ENCODE measurements at regions not wholly inside any gene's neighbourhood (a gene's known extent, or its start where the extent isn't known, plus 50 kb on each side); places are given as distances from the start of the nearest gene placed in this dataset.

DNA sequence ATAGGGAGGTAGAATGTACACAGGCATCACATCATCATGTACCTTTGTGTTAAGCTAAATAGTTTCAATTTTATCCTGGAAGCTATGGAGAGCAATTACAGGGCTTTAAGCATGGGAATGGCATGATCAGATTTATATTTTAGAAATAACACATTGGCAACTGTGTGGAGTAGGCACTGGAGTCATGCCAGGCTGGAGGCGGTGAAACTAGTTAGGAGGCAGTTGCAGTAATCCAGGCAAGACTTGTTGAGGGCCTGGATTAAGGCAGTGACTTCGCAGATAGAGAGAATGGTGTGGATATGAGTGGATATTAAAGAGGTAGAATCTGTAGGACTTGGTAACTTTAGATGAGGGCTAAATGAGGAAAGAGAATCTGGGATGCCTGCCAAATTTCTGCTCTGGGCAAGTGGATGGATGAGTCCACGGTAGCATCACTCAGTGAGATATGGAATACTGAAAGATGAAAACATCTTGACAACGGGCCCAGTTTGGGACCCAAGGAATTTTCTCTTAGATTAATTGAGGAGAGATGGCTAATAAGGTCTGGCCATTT is 506.2 kb downstream of the FGF9 start:
- DNase-seq (ENCODE audit: low read depth, low spot score) = no peak

DNA sequence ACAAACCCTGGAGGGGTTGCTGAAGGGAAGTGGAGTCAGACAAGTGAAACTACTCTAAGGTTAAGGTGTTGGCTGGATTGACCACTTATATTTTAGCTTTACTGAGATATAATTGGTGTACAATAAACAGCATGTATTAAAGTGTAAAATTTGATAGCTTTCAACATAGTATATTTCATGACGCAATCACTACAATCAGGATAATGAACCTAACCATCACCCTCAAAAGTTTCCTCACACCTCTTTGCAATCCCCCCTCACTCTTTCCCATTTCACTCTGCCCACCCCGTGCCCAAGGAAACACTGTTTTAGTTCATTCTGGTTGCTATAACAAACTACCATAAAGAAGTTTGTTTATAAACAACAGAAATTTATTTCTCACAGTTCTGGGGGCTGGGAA is 508.0 kb downstream of the FGF9 start:
- no peak for DNase-seq (ENCODE audit: low read depth, low spot score)

DNA sequence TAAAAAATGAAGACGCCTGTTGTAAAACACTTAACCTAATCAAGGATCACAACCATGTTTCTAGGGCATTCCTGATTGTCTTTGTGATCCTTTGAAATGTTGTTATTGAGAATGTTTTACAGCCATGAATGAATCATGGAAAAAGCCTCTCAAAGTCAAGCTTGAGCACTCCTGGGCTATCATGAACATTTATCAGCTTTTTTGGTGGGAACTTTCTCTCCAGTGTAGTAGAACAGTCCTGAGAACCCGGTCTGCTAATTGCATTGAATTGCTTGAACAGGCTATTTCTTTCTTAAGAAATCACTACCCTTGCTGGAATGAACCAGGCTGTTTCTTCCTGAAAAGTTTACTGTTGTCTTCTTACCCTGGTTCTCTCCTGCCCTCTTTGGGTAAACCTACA is 516.5 kb downstream of the FGF9 start:
- no peak for DNase-seq (ENCODE audit: low read depth, low spot score)

DNA sequence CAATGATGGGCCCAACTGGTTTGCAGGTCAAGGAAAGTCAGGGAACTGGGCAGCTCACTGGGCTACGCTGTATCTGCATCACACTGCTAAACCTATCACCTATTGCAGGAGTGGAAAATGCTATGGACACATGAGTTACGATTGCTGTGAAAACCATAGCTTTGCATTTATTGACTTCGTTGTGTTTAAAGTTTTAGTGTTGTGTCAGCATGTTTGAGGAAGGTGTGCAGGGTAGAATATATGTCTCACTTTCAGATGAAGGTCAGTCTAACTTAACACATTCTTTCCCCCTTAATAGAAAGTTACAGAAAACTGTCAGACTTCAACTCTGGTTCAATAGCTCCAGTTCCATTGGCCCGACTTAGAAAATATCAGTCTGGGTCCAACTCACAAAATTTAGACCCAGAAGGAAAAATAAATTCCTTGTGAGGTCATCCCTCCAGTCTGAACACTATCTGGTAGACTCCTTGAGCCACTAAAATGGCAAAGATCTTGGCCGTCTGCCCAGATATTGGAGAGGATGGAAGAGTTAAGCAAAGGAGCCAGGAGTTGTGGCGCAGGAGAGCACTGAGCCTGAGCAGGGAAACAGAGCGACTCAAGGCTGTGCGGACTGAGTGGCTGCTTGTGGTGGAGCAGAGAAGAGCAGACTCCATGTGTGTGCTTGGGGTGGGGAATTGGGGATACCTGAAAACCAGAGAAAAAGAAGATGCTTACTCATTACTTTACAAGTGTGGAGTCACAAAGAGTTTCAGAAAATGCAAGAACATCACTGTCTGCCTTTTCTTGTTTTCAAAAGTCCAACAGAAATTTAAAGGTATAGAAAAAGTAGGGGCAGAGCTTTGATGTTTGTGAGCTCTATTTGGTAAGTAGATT is 518.5 kb downstream of the FGF9 start:
- DNase-seq (ENCODE audit: low read depth, low spot score) = no peak

DNA sequence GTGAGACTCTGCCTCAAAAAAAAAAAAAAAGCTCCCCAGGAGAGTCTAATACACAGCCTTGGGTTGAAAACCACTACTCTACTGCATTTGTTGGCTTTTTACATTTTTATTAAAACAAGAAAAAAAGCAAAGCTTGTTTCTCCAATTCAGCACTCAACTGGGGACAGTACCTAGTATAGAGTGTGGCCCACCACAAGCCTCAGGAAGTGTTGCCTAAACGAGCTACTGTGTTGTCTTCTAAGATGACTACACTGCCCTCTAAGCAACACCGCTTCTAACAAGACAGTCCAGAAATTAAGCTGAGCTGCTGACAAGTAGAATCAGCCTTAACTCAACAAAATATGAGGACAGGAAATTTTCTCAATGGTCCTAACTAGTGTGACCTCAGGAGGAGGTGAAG is 522.2 kb downstream of the FGF9 start:
- no peak for DNase-seq (ENCODE audit: low read depth, low spot score)

DNA sequence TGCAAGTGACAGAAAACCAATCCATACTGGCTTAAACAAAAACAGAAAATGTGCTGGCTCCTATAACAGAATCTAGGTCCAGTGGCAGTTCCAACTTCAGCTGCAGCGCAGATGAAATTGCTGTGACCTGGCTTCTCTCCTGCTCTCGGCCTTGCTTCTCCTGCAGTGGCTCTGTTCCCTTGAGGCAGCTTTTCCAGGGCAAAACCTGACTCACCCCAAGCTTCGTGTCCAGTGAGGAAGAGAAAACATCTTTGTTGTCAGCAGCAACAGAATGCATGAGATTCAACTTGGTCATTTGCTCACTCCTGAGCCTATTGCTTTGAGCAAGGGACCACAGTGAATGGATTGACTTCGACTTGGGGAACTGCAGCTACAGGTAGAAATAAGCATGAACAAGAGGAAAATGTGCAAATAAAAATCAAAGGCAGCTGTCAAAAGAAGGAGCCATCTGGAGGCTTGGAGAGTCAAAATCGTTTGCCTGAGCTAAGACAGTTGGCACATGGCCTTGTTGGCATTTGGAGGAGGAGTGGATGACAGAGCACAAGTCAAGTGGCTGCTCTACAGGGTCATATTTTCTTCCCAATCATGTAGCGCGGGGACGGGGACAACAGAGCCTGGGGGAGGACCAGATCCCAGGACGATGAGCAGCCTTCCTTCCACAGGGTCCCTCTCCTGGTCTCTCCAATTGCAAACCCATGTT is 523.4 kb downstream of the FGF9 start:
- DNase-seq (ENCODE audit: low read depth, low spot score) = no peak

DNA sequence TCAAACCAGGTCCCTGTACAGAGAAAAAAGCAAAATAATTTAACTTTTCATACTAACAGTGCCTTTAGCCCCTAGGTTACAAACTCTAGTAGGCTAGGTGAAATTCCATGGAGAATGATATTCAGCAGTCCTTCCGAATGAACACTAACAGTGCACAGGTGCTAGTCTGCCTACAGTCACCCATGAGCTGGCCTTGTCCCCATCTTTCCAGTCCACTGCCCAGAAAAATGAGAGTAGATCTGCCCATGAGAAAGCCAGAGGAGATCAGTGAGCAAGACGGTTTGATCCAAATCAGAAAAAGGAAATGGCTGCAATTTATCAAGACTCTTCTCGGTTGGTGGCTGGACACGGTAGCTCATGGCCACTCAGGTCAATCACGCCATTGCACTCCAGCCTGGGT is 524.9 kb downstream of the FGF9 start:
- no peak for DNase-seq (ENCODE audit: low read depth, low spot score)

DNA sequence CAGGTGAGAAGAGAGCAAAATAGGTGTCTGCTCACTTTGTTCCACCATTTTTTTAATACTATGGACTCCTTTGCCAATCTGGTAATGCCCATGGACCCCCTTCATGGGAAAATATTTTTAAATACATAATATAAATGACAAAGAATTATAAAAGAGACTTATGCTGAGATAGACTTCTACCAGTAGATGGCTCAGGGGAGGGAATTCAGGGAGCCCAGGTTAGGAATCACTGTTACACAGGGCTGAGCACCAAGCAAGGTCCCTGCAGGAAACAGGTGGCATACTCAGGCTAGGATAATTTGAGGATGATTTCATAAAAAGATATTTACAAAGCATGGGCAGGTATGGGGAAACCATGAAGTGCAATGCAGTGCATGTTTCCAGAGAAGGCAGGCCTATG is 525.9 kb downstream of the FGF9 start:
- DNase-seq (ENCODE audit: low read depth, low spot score) = no peak

DNA sequence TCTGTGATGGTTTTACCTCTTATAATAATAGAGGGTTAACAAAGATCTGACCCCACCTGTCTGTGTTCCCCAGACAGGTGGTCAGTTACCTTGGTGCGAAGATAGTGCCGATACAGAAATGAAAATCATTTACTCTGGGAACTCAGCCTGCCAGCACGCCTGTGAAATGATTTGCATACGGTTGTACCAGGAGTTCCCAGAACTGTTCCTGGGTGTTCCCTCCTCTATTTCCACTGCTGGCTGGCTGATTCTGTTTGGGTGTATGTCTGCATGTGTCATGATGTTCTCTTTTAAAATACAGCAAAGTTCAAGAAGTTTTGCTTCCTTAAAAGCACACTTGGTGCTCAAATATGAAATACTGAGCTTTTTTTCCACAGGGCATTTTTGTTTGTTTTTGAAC is 527.1 kb downstream of the FGF9 start:
- DNase-seq (ENCODE audit: low read depth, low spot score) = no peak

DNA sequence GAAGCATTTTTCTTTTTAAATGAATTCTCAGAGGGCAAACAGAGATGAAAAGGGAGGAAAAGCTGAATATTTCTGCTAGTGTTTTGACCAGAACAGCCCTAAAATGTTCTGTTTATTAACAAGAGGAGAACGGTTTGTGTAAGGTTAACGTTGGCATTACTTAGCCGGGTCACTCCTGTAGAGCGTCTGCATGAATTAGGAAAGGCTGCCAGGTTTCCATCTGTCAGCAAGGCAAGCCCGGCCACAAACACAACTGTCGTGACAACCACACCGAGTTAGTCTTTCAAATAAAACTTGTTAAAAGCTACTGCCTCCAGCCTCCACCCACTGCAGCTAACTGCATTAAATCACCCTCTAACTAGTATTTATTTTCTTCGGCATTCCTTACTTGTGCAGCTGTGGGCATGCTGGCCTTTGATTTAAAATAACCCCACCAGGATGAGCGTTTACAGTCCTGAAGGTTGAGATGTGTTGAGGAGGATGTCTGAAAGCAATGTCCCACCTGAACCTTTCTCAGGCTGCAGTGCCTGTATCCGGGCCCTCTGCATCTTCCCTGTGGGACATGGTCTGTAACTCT is 527.9 kb downstream of the FGF9 start:
- no peak for DNase-seq (ENCODE audit: low read depth, low spot score)

DNA sequence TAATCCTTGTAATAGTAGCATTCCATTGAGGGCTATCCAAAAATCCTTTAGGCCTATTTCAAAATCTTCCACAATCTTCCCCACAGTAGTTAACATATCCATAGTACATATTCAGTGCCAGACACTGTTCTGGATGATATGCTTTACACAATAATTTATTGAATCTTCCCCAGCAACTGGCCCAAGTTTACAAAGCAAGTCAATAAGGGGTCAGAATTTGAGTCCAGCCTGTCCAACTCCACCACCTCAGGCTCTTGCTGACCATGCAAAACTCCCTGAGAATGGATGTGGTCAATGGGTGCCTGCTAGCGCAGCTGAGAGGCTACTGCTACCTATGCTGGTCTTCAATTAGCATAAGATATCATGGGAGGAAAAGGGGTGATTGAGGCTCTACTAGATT is 529.6 kb downstream of the FGF9 start:
- no peak for DNase-seq (ENCODE audit: low read depth, low spot score)

DNA sequence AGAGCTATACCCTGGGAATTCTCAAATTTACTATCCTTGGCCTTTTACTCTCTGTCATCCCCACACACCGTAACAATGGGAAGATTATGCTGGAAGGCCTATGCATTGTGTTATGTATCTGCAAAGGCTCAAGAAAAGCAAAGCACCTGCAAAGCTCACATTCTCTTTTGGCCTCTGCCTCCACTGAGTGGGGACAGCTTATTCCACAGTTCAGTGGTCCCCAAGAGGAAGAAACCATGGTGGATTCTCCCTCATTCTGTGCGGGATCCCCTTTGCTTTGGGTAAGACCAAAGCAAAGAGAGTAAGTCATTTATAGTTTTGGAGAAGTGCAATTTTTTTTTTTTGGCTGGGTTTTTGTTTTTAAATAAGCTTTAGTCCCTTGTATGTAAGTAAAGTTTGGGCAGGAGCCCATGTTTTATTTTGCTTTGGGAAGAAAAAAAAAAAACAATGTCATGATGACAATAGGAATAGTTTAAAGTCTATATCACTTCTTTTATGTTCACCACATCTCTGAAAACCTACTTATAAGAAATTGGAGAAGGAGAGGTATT is 530.6 kb downstream of the FGF9 start:
- DNase-seq (ENCODE audit: low read depth, low spot score) = no peak

DNA sequence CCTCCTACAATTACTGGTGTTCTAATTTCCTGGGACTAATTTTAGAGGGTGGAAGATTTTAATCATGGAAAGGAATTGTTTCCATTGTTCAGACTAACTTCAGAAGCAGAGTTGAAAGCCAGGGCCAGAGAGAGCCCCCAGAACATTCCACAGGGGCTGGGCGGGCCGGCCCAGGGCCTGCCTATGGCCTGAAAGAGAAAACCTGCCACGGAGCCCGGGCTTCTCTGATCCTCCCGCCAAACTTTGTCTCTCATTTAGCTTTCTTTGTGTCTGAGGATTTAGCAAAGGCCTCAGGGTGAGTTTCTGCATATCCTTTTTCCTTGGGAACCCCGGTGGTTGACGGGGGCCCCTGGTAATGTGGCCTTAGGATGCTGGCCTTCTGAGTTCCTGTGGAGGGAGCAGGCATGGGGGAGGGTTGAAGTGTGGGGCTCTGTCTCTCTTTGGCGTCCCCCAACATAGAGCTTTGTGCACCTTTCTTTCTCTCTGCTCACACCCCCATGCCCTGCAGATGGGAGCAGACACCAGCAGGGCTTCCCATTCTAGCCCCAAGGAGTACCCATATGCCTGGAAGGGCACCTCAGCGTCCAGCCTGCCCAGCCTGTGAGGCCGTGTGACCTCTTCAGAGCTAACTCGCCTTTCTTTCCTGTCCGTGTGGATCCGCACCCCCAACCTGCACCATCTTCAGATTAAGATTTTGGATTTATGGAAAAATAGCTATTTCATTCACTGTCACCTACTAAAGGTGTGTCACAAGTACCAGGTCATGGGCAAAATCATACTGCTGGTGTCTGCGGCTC is 539.5 kb downstream of the FGF9 start:
- no peak for DNase-seq (ENCODE audit: low read depth, low spot score)

DNA sequence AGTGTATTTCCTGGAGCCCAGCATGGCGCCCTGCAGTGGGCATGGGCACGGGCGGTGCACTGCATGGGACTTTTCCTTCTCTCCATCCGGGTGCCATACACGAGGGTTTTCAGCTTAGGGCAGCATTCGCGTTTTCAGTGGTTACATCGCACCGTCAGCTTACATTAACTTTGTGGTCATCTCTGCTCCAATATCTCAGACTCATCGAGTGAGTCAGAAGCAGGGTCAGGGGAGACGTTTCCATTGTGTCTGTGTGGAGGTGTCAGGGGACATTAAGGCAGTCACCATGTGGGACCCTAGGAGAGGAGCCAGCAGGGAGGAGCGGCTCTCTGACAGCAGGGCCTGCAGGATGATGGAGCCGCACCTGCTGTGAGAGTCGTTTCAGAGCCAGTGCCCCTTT is 541.0 kb downstream of the FGF9 start:
- DNase-seq (ENCODE audit: low read depth, low spot score) = no peak

DNA sequence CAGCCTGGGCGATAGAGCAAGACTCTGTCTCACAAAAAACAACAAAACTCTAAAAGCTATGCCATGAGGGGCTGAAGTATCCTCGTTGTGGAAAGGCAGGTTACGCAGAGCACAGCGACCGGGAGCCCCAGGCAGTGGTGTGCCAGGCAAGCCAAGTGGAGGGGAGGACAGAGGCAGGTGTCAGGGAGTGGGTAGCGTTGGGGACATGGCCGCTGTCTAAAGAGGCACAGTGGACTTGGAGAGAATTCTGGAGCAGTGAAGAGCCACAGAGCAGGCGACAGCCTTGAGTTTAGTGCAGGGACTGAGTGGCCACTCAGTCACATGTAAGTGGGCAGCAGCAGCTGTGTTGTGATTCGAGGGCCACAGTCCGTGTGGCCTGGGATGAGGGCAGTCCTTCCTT is 541.7 kb downstream of the FGF9 start:
- DNase-seq (ENCODE audit: low read depth, low spot score) = no peak

DNA sequence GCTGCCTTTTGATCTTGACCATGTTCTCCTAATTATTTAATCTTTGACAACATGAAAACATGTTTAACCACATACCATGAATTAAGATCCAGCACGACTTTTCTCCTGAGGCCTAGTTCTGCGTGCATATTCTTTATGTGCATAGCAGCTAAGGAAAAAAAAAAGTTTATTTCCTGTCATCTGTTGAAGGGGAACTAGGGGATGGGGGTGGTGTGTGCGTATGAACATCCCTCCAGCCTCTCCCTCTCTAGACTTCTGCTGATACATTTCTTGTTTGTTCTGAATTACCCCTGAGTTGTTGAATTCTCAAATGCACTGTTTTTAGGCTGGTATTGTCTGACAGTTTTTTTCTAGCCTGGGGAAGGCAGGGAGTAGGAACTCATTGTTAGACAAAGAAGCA is 543.3 kb downstream of the FGF9 start:
- no peak for DNase-seq (ENCODE audit: low read depth, low spot score)

DNA sequence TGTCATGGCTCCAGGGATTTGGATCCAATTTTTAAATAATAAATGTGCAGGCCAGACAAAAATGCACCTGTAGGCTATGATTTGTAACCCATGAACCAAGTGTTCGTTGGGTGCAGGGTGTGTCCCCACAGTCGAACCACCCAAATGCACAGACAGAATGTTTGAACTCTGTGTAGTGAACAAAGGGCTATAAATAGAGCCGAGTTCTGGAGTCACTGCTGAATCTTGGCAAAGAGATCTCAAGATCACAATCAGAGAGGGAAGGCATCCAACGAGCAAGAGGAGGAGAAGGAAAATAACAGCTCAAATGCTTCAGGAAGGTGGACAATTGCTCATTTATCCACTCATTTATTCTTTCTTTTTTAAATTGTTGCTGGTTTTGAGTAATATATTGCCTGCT is 547.9 kb downstream of the FGF9 start:
- DNase-seq (ENCODE audit: low read depth, low spot score) = no peak

DNA sequence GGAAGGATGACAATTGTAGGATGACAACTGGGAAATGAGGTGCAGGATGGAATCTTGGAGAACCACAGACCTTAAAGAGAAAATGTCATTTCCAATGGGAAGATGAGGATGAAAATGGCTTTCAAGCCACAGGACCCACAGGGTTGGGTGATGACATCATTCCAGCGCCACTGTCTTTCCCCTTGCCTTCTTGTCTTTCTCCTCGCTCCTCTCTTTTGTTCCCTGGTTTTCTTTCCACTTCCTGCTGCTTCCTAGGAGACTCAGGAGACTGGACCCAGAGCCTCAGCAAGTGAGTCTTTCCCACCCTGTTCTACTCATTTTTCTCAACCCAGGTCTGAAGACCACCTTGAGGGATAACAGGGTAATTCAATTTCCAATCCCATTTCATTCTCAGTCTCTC is 548.8 kb downstream of the FGF9 start:
- DNase-seq (ENCODE audit: low read depth, low spot score) = no peak

DNA sequence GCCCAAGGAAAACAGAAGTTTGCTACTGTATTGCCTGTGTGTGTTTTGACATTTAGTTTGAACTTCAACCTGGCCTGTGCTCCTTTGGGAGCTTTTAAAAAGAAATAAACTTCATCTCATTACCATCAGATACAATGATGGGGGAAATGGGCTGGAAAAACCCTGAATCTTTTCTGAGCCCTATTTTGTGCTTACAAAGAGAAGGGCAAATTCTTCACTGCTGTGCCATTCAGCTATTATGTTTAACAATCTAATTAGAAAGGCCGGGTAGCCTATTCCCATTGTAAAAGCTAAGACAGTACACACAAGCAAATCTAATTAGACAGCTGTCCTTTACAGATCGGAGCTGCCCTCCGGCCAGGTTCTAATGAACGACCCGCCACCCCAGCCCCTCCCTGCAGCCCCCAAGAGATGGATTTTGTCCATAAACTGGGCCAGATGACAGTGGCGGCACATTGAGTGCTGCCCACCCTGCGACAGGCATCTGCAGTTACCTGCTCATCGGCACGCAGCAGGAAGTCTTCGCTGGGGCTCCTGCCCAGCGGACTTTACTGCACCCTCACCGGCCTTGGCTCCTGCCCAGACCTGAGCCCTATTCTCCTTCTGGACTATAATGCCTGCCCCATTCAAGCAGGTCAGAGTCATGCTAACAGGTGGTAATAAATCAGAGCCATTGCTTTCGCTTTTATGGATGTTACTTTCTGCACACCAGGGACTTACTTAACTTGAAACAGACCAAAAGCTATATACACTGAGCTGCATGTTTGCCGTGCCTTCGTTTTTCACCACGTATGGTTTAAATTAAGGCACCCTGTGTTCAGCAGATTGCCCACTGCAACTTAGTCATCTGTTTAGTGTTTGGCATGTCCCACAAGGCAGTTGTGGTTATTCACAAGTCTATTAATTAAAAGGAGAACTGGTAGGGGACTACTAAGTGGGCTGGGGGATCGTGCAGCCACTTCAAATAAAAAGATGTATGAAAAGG is 549.6 kb downstream of the FGF9 start:
- no peak for DNase-seq (ENCODE audit: low read depth, low spot score)

DNA sequence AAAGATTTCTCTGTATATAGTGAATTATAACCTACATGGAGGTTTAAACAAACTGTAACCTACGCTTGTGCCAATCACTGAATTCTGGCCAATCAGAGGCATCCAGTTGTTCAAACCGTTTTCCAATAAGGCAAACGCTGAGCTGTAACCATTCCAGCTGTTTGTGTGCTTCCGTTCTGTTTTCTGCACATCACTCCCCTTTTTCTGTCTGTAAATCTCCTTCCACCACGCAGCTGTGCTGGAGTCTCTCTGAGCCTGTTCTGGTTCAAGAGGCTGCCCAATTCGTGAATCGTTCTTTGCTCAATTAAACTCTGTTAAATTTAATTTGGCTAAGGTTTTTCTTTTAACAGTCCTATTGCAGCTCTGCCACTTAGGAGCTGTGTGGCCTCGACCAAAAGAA is 552.5 kb downstream of the FGF9 start:
- DNase-seq (ENCODE audit: low read depth, low spot score) = no peak

All from activated naive CD8-positive, alpha-beta T cell treated with anti-CD3 and anti-CD28 coated beads, Interleukin-2, amount 50 U/mL, for 16 hours (primary cell).